Stimulated activated CD4-positive, alpha-beta T cell treated with anti-CD3 and anti-CD28 coated beads, Interleukin-4, amount 100 ng/mL, for 4 hours (primary cell): ENCODE measurements at regions not wholly inside any gene's neighbourhood (a gene's known extent, or its start where the extent isn't known, plus 50 kb on each side); places are given as distances from the start of the nearest gene placed in this dataset.

ENCODE experiments used
- DNase-seq, 2 experiments: peaks; one replicate each; pipeline ENCODE4 v3.0.0-alpha.2; 2020

DNA sequence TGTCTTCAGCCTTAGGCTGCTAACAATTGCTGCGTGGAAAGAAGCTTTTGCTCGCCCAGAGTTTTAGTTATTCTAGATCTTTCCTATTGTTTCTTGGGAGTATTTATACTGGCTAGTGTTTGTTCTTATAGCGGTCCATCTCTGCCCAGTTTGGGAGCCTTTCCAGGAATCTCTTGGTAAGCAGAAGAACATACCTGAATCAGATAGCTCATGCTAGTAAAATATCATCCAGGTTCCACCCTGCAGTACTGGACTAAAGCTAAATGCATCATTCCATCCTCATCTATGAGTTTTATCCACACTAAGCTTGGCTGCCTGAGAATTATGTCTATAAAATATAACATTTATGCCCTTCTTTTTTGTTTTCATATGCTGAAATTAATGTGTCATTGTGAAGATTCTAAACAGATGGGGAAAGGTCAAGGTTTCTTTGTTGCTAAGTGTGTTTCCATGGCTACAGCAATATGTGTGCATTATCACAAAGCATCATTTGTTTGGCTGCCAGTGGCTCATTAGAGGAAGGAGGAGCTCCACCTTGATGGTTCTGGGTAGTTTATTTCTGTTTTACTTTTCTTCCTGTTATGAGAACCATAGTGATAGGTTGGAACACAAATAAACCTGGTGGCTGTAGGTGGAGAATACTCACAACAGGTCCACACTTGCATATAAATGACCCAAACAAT, 182.8 kb downstream of the PIK3C3 start:
- DNase-seq: no peak

DNA sequence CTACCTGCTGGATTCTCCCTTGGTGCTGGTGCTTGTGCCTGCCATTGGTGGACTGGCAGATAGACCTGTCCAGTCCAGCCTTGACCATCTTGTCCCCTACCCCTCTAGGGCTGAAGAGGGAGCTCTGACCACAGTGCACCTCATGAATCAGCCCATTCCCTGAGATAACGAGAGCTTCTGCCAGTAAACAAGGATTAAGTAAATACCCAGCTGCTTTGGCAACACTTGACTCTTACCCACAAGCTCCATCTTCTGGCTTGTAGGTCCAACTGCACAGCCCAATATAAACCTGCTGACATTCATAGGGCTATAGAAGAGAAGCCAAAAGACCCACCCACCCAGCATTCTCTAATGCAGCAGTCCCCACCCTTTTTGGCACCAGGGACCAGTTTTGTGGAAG, 186.4 kb downstream of the PIK3C3 start:
- DNase-seq: no peak

DNA sequence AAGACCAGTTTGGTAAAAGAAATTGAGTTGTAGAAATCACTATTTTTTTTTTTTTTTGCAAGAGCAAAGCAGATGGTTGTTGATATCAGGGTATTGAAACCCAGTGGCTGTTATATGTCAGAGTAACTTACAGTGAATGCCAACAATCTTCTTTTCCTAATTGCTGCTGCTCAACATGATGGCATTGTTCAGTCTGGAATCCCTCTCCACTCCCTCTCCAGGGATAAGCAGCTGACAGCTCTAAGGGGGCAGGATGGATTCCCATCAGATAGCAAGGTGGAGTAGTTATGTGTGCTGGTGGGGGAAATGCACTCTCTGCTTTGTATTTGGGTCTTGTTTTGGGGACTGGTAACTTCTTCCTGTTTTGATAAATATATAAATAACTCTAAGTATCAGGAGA, 200.0 kb downstream of the PIK3C3 start:
- DNase-seq: no peak

DNA sequence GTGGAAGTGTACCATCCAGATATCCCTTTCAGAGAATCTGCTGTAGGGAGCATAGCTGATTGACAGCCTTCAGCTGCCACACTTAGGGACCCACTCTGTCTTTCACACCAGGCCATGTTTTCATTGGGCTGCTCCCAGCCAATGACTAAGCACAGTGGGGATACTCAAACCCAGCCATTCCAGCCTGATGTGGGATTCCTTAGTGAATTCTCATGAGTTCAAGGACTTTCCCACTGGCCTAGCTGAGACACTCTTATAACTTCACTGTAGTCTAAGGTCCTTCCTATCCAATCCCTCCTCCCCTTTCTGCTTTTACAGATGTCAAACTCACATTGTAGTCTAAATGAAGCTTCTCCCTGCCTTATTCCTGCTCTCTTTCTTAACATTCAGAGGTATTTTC, 201.2 kb downstream of the PIK3C3 start:
- DNase-seq: no peak

DNA sequence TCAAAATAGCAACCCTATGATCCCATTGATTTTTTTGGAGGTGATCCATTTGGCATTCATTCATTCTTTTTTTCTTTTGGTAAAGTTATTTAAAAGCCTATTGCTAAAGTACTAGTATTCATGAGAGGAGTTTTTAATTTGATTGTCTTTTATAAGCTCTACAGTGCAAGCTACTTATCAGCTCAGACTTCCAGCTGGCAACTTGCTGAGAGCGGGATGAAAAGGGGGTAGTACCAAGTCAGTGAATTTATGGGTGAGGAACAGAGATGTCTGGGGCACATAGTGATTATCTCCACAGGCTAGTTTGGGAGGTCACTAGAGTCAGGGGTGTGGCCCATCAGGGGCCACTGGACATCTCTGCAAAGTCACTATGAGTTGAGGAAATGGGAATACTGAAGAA, 202.4 kb downstream of the PIK3C3 start:
- no peak for DNase-seq

DNA sequence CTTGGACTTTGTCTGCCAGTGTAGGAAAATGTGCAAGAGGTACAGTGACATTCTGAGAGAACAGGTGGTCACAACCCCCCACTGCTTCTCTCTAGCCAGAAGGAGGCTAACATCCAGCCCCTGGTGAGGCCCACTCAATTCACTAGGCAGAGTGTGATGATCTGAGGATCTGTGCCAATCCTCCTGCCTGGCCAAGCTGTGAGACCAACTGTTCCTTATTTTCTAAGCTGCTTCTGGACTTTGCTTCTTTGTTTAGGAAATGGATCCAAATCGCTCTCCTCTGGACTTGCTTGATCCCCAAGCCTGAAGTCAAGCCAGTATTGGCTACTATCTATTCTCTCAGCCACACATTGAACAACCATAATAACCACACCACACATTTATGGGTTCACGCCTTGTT, 202.8 kb downstream of the PIK3C3 start:
- no peak for DNase-seq

DNA sequence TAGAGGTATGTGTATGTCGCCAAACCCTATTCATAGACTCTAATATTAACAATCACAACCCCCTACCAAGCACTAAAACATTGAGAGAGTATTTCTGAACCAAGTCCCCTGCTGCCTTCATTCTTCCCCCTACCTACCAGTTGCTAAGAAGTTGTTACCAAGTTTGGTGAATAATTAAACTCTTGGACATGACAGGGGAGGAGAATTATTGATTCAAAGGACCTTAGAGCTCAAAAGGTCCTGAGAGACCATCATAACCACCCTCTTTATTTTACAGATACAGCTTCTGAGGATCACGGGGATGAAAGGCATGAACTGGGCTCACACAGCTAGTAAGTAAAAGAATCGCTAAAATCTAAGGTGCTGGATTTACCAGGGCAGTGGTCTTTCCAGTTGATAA, 204.1 kb downstream of the PIK3C3 start:
- DNase-seq: no peak

DNA sequence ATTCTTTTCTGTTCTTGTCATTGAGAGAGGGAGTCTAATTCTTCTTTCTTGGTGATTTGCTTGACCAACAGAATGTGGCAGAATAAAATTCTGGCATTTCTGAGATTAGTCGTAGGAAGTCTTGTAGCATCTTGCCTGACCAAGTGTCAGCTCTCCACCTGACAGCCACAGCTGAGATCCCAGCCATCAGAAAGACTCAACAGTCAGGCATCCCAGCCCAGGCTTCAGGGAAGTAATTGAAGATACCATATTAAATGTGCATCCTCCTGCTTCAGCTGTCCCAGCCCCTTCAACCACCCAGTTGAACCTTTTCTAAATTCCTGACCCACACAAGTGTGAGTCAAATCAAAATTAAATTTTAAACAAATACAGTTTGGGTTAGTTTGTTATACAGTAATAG, 208.3 kb downstream of the PIK3C3 start:
- no peak for DNase-seq

DNA sequence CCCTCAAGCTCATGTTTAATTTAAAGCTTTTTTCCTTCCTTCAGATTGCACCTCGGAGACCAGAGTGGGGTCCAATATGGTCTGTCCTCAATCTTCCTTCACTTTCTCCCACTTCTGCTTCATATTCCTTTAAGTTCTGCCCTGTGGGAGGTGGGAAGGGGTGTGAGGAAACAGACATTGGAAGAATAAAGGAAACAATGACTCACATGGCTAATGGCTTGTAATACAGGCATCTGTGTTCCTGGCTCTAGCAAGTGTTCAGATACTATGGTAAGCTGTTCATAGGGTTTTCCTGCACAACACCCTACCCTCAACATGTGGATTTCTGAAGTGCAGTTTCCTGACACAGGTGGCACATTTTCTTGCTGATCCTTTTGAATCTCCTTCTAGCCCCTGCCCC, 209.5 kb downstream of the PIK3C3 start:
- no peak for DNase-seq

DNA sequence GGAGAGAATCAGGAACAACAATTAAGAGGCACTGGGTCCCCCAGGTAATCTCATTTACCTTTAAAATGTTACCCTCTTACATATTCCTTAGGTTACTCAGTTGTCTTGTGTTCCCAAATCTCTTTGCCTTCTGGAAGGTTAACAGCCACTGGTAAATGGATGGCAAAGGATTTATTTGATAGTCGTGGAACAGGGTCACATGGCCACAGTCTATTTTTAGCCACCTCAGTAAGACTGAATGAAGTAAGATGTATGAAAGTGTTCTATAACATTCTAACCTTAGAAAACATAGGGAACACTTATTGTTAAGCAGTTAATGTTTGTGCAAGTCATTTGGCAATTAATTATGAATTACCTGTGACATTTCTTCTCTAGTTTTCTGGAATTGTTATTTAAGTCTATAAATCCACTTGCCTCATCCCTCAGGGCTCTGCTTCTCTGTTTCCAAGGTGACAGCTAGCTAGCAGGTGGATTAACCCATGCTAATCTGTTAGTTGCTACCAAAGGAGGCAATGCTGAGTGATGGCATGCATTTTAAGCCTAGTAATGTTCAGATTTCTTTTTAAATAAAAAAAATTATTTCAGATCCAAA, 211.0 kb downstream of the PIK3C3 start:
- DNase-seq: no peak

DNA sequence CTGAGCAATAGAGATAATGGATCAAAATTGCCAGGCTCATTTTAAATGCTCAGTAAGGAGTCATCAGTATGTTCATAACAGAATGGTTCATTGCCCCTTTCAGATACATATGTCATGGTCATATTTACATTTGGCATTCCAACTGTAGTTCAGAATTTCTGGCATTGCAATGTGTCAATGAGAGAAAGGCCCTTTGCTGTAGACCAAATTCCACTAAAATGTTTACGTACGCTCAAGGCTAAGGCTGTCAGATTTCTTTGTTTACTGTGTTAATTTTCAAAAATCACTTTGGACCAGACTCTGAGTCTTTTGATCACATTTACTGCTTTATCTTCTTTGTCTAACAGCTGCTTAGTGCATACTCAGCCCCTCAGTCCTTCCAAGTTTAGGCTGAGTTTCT, 213.5 kb downstream of the PIK3C3 start:
- DNase-seq: no peak

DNA sequence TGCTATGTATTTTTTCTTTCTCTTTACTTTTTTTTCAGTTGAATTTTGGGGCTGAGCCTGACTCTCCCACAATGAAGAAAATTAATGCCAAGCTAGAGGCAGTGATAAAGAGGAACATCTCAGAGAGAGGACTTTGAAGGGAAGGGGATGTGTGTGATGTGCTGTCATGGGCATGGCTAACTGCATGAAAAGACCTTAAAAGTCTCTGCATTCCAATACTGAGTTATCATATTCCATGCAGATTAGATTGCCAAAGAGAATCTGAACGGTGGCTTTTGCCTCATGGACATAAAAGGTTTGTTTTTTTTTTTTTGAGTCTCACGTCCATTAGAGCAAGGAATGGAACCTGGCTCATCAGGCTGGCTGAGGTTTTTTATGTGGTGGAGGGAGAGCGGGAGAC, 213.9 kb downstream of the PIK3C3 start:
- DNase-seq: no peak

DNA sequence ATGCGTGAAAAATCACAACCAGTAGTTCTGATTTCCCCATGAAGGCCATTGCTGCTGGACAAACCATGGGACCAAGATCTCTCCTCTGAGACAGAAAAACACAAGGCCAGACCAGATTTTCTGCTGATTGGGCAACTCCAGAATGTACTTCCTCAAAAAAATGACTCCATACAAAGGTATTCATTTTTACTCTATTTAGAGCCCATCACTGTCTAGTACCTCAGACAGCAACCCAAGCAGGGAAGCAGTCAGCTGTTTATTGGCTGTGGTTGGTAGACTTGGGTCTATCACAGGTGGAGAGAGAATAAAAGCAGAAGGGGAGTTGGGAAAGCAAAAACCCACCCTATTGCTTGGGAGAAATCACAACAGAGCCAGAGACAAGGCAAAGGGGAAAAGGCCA, 219.9 kb downstream of the PIK3C3 start:
- no peak for DNase-seq

DNA sequence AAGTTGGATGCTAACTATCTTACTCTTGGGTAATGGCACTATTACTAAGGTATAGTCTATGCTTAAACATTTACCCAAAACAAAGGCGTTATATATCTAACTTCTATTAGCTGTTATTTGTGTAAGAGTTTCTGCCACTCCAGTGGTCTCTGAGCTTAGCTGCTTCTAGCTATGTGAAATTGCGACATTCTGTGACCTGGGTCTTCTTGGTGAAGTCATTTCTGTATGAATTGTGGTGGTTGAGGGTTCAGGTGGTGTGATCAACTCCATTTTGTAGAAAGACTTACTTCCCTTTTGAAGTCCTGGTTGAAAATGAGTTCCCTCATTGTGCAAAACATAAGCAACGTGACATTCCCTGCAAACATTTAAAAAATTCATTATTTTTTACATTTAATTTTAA, 221.6 kb downstream of the PIK3C3 start:
- no peak for DNase-seq

DNA sequence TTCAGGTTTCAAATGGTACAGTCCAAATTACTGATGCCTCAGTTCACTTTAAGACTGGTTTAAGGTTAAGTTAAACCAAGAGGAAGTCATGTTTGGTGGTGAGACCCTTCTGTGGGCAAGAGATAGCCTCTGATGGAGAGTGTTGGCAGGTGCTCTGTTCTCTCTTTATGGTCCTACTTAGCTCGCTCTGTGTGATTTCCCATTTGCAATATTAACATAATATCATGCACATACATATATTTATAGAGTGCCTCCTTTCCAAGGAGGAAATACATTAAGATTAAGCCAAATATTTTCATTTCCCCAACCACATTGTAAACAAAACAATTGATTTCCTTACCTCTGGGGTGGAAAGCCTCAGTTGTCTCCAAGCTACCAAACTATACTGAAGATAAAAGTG, 222.4 kb downstream of the PIK3C3 start:
- DNase-seq: no peak

DNA sequence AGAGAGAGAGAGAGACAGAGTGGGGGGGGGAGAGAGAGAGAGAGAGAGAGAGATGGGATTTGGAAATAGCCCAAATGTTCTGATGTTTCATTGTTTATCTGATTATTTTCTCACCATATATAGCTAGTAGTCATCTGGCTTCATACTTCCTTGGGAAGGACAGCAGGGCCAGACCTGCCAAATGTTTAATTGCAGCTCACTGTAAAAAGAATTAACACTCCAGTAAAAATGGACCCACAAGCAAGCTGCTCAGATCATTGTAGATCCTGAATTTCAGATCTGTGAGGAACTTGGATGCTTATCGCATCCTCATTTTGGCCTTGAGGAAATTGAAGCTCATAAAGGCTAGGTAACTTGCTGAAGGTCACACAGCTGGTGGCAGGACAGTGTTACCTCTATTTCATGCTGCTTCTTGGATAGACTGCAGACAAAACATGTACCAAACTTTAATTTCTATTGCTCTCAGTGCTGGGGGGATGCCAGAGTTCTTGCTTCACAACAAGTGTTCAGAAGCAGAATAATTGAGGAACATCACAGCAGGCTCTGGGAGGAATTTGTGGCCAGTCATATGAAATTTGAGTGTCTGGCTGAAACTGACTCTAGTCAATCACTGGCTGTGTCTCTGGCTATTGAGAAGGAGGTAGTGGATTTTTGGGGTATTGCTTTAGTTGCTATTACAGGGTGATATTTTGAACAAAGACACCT, 223.5 kb downstream of the PIK3C3 start:
- DNase-seq: no peak

DNA sequence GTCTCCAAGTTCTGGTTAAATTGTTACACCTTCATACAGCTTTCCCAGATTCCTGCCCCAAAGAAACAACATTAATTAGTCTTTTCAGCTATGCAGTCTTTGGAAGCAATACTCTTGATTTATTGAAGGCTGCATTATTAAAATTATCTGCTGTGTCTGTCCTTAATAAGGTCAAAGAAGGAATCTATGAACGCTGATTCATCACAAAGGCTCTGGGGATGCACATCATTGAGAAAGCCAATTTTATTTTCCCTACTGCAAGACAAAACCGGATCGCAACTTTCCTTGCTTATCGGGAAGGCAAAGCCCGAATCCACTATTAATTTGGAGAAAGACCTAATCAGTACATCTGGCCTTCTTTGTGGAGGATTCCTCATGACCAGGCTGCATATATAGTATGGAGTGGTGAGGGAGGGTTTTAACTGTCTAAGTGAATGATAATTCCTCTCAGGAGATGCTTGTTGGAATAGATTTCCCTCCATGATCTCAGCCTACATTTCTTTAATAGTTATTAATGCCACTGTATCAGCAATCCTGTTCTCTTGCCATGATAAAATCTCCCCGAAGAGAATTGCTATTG, 224.6 kb downstream of the PIK3C3 start:
- no peak for DNase-seq

DNA sequence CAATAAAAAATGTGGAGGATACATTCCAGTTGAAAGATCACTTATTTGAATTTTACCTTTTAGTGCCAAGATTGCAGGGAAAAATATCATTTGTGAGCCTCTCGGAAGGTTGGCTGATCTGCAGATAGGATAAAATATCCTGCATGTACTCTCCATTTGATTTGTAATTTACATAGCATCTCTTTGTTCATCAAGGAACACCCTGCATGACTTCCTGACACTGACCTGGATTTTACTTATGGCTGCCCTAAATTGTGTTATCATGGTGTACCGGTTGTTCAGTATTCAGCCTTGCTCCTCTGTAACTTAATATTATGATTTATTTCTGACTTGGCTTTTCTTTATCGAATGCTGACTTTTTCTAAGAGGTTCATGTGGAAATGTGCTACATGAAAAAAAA, 226.4 kb downstream of the PIK3C3 start:
- DNase-seq: no peak

DNA sequence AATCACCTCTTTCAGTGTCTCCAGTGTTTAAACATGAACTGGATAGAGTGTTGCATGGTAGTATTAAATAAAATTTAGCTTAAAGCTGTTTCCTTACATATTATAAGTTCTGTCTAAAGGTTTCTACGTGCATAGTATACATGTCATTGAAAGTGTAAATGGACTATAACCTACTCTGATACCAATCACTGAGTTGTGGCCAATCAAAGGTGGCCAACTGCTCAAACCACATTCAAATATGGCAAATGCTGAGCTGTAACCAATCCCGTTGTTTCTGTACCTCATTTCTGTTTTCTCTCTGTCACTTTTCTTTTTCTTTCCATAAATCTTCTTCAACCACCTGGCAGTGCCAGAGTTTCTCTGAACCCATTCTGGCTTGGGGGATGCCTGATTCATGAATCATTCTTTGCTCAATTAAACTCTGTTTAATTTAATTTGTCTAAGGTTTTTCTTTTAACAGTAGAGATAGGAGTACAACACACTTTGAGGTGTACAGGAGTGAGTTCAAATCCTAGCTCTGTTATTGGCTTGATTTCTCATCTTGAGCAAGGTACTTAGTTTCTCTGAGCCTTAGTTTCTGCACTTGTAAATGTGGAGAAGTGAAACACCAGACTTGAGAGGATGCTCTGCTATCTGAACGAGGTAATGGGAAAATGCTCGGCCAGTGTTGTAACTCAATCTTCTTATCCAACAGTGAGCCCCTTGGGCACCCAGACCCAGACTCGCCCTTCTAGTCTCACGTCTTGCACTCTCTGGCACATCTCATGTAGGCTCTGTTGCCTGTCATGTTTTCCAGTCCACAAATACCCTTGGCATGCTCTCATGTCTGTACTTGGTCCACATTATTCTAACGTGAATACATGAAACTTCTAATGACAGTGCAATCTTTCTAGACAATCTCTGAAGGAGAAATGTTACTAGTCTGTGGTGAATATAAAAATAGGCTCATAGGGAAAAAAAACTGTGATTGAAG, 228.0 kb downstream of the PIK3C3 start:
- no peak for DNase-seq

DNA sequence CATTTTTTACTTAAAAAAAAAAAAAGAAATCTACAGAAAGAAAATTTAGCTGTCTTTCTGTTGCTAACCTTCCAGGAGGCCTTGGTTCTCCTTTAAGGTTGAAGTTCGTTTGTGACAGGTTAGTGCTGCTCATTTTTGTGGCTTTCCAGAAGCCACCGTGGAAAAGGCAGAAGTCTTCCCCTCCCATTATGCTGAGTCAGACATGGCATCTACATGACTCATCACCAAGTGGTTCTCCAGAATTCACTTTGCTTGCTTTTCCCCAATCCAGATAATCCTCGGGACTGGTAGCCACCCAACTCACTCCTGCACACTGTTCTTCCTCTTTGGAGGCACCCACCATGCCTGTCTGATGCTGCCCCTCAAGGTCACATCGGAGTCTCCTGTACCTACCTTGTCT, 228.7 kb downstream of the PIK3C3 start:
- no peak for DNase-seq

DNA sequence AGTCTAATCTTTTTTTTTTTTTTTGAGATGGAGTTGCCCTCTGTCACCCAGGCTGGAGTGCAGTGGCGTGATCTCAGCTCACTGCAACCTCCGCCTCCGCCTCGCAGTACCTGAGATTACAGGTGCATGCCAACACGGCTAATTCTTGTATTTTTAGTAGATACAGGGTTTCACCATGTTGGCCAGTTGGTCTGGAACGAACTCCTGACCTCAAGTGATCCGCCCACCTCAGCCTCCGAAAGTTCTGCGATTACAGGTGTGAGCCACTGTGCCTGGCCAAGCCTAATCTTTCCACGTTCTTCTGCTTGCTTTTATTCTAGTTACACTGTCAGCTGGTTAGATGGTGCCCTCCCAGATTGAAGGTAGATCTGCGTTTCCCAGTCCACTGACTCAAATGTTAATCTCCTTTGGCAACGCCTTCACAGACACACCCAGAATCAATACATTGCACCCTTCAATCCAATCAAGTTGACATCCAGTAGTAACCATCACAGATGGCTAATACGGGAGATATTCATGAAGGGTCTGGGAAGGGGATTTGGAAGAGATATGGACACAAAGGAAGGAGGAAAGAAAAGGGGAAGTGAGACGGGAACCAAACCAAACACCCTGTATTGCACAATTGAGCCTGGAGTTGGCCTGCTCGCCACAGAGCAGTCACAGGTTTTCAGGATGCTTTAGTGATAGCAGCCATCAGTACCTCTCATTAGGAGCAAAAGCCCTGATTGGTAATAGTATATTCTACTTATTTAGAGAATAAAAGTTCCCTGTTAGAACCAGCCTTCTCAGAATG, 229.8 kb downstream of the PIK3C3 start:
- DNase-seq: no peak

DNA sequence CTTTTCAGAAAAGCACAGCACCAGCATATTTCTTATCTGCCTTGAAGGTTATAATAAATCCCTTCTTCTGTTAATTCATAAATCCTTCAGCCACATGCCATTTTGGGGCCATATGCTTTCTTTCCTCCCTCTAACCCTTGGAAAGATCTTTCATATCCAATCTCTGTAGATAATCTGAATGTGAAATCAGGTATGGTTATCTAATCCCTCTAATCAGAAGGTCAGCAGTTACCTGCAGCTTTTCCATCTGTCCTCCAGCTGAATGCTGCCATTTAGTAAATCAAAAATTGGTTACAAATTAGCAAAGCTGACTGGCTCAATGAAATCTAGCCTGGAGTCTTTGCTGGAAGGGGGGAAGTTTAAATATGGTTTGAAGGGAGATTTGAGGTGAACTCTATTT, 230.5 kb downstream of the PIK3C3 start:
- DNase-seq: no peak
